ENCODE measurements at regions not wholly inside any gene's neighbourhood (a gene's known extent, or its start where the extent isn't known, plus 50 kb on each side); places are given as distances from the start of the nearest gene placed in this dataset.

GRCh38 chr16:88317613-88317965, 65.2 kb upstream of the ZNF469 start:
- DNase-seq (ENCODE audit: low read depth, low spot score) = no peak

GRCh38 chr16:88318051-88318450, 64.7 kb upstream of the ZNF469 start:
- DNase-seq (ENCODE audit: low read depth, low spot score) = no peak

- no peak for DNase-seq (ENCODE audit: low read depth, low spot score)
Observed at GRCh38 chr16:88318521-88318920, 64.2 kb upstream of the ZNF469 start.

- no peak for DNase-seq (ENCODE audit: low read depth, low spot score)
Observed at GRCh38 chr16:88319116-88319965, 63.4 kb upstream of the ZNF469 start.

- DNase-seq (ENCODE audit: low read depth, low spot score) = no peak
Observed at GRCh38 chr16:88320947-88321634, 61.7 kb upstream of the ZNF469 start.

GRCh38 chr16:88321635-88322499, 60.9 kb upstream of the ZNF469 start:
- no peak for DNase-seq (ENCODE audit: low read depth, low spot score)

- no peak for DNase-seq (ENCODE audit: low read depth, low spot score)
Observed at GRCh38 chr16:88322500-88322970, 60.2 kb upstream of the ZNF469 start.

GRCh38 chr16:88323041-88323440, 59.7 kb upstream of the ZNF469 start:
- DNase-seq (ENCODE audit: low read depth, low spot score) = no peak

GRCh38 chr16:88323546-88324330, 59.0 kb upstream of the ZNF469 start:
- no peak for DNase-seq (ENCODE audit: low read depth, low spot score)

GRCh38 chr16:88325087-88325750, 57.5 kb upstream of the ZNF469 start:
- DNase-seq (ENCODE audit: low read depth, low spot score) = no peak

GRCh38 chr16:88325976-88326375, 56.8 kb upstream of the ZNF469 start:
- DNase-seq (ENCODE audit: low read depth, low spot score) = no peak

- no peak for DNase-seq (ENCODE audit: low read depth, low spot score)
Observed at GRCh38 chr16:88326611-88327485, 55.9 kb upstream of the ZNF469 start.

- DNase-seq (ENCODE audit: low read depth, low spot score) = no peak
Observed at GRCh38 chr16:88327561-88328312, 55.0 kb upstream of the ZNF469 start.

GRCh38 chr16:88328313-88328980, 54.3 kb upstream of the ZNF469 start:
- DNase-seq (ENCODE audit: low read depth, low spot score) = no peak

- no peak for DNase-seq (ENCODE audit: low read depth, low spot score)
Observed at GRCh38 chr16:88329726-88330700, 52.7 kb upstream of the ZNF469 start.

GRCh38 chr16:88330971-88331890, 51.5 kb upstream of the ZNF469 start:
- DNase-seq (ENCODE audit: low read depth, low spot score) = no peak
